G401 (cell line): ENCODE measurements at regions not wholly inside any gene's neighbourhood (a gene's known extent, or its start where the extent isn't known, plus 50 kb on each side); places are given as distances from the start of the nearest gene placed in this dataset.

ENCODE experiments used
- DNase-seq: peaks from one replicate; pipeline ENCODE4 v3.0.0-alpha.2; 2015; ENCODE audit warnings: low spot score
- in situ Hi-C: cut with HindIII; loops from 2 replicates; pipeline ENCODE4 v1.10.0; 2016; ENCODE audit warnings: low sequenced_read_pairs, mixed read lengths

DNA sequence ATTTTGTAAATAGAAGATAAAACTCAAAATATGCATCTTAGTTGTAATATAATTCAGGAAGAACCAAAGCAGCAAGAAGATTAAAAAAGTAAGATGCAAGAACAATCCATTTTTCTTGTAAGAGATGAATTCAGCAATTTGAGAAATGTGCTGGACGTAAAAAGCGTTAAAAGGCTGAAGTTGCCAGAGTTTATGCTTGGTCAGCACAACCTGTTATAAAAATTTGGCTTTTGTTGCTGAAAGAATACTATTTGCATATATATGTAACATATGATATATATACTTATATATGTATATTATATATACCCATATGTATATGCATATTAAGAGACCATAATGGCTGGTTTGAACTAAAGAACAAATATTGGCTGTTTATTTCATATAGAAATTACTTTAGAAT is 449.6 kb upstream of the FAM241A start:
- in situ Hi-C loops = no loop called here
- no peak for DNase-seq

DNA sequence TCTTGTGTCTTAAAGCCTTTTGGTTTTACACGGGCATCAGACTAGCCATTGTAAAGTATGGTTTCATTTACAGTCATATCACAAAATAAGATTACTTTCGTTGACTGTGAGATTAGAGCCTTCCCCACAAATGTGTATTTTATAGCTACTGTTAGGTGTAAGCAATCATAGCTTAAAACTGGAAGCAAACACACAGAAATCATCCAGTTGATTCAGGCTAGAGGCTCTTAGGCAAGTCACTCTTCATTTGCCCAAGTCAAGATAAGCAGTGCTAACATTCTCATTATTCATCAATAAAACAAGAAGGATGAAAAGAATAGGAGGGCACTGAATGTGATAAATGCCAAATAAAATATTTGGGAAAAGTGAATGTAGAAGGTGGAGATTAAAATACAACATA is 448.7 kb upstream of the FAM241A start:
- in situ Hi-C loops = no loop called here
- no peak for DNase-seq

DNA sequence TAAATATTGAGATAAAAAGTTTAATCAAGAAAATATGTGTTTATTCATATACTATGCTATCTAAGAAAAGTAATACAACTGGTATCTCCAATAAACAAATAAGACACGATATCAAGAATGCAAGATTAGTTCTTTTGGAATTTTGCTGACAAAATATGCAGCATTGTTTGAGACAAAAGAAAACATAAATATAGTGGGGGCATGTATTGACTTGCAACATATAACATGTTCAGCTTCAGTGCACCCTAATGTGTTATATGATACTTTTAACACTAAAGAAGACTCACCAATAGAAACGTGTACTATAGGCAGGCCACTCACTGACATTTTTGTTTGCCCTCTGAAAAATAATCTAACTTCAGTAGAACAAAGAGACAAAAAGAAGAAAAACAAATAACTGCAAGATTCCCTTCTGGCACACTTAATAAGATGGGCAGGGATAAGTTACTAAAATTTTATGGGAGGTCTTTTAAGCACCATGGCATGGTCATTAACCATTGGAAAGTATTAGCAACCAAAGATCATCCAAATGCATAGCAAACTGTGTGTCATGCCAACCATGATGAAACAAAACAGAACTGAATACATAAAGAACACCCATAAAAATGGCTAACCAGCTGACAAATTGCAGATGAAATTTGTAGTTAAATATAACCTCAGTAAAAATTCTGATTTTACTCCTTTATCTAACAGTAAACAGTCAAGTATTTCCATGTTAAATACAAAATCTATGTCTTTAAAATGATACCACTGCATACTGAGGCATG is 447.9 kb upstream of the FAM241A start:
- in situ Hi-C loops = no loop called here
- DNase-seq = no peak

DNA sequence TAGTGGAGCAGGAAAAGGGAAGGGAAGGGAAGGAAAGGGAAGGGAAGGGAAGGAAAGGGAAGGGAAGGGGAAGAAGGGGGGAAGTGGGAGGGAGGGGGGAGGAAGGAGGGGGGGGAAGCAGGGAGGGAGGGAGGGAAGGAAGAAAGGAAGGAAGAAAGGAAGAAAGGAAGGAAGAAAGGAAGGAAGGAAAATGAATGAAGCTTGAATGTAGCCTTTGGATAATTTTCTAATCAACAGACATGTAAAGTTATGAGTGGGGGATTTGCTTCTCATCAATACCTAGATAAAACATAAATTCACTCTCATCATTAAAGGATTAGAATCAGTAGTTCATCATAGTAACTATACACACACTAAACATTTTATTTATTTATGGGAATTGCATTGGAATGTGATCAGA is 446.9 kb upstream of the FAM241A start:
- in situ Hi-C loops = no loop called here
- no peak for DNase-seq

DNA sequence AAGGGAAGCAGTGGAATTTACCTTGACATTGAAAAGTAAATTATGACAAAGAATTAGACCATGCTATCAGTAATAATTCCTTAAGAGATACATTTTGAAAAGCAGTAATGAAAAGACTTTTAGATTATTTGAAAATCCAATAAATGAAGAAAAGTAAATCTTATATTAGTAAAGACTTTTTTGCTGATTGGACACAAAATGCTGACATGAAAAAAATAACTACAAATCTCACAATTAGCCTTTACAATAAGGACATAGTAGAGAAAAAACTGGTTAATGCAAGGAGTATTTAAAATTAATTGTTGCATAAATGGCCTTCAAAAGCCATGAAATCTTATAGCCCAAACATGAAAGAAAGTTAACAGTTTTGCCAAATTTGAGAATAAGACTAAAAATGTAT is 446.1 kb upstream of the FAM241A start:
- in situ Hi-C loops = no loop called here

DNA sequence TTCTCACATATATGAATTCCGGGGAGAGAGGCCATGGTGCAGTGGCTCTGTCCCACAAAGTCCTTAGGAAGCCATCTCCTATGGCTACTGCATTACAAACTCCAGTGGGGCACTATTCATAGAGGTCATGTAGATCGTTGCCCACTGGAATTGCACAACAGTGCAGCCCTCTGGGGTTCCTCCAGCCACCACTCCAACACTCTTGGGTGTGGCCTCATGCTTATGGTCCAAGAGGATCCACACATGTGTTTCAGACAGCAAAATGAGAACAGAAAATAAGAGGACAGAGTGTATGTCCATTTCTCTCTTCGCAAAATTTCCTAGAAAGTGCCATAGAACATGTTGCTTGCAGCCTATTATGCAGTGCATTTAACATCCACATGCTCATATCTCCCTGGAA is 444.2 kb upstream of the FAM241A start:
- in situ Hi-C loops = no loop called here
- DNase-seq = no peak

More for the DNA sequence above, 446.1 kb upstream of the FAM241A start:
- DNase-seq = no peak

DNA sequence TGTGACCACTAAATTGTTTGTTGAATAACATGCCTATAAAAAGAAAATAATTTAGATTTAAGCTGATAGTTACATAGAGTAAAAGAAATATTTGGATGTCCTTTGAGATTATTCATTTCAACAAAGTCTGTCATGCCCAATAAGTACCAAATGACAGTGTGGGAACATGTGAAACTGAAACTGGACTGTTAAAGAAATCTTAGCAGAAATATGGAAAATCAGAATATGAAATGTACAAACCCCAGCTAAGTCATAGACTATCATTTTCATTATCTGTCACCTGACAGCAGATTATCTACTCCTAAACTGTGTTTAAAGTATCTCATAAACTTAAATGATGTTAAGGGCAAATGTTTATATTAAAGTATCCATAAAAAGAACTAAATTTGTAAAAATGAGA is 437.8 kb upstream of the FAM241A start:
- no peak for DNase-seq
- in situ Hi-C loops = no loop called here

DNA sequence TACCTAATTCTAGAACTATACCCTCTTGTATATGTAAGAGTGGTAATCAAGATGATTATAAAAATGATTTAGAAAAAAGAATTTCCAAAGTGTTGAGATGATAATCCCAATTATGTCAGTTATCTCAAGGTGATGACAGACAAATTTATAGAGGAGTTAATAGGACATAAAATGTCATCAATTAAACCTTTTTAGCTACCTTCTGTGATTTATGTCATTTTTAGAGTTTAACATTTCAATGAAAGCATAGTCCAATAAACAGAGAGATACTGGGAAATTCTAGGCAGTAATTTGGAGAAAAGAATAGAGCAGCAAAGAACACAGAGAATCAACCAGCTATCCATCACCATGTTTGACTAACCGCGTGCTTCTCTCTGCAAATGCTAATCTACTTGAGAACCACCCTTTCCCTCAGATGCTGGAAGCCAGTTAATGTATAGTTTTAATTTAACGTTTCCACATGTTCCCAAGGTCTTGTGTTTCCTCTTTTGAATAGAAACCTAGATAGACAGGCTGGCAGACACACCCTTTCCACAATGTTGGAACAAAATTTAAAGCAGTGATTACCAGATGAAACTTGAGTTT is 433.1 kb upstream of the FAM241A start:
- in situ Hi-C loops = no loop called here
- no peak for DNase-seq

DNA sequence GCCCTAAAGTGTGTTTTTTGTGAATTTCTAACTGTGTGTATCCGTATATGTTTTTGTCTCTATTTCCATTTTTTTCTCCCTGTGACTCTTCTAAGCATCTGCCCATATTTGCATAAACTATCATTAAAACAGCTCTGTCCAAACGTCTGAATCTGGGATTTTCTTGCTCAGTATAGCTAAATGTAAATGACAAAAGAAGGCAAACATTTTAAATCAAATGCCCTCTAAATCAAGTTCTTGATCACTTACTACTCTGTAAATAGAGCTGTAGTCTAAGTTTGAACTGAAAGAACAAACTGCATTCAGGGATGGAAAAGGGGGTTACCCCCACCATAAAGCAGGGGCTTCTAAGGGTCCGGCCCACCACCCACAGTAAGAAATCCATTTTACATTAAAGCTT is 432.0 kb upstream of the FAM241A start:
- in situ Hi-C loops = no loop called here
- no peak for DNase-seq

DNA sequence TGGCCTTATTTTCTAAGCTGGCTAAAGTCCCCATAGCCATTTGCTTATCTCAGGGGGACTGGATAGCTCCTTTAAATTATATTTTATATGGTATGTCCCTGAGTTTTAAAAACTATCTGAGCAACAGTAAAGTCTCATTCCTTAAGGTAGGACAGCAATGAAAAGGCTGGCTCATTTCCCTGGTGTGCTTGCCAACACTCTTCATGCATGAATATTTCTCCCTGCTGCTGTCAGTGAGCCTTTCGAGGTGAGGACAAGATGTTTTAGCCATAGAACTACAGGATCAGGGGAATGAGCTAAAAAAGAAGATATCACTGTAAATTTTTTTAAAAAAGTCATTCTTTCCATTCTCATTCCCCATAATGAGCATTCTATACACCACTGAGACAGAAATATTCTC is 427.3 kb upstream of the FAM241A start:
- in situ Hi-C loops = no loop called here
- DNase-seq = peak; percentile 37

DNA sequence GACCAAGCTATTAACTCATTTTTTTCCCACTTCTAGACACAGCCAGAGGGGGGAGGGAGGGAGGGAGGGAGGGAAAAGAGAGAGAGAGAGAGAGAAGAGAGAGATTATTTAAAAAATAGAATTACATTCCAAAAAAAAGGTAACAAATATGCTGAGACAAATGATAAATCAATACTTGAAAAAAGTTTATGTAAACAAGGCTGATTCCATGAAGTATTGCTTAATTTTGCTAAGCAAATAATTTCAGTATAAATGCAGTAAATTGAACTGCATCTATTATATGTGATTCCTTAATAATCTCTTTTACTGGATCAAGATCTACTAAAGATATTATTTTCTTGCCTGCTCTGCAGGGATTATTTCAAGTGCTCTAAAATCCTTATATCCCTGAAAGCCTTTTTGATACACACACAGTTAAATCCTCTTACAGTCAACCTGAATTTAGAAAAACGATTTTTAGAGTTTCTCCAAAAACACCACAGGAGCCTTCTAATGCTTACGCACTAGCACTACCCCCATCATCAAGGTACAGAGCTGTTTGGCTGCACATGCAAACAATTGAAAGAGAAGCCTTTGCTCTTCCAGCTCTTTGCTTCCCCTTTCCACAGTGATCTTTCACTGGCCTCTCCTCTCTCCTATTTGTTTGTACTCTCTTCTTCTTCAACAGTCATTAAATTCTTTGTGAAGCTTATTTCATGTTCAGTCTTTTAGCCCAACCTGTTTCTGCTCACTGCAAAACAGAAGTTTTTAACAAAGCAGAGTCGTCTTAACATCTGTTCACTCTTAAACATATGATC is 426.3 kb upstream of the FAM241A start:
- no peak for DNase-seq
- in situ Hi-C loops = no loop called here

DNA sequence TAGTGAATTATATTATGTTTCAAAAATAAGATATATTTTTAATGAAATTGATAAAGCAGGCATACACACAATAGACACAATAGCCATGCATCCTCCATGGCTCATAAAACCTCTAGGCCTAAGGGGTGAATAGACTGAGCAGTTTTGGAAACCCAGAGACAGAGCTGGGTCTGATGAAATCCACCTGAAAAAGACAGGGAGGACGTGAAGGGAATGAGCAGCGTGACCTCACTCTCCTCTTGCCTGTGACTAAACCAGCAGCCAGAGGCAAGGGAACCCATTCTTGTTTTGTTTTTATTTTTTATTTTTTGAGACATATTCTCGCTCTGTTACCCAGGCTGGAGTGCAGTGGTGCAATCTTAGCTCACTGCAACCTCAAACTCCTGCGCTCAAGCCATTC is 424.4 kb upstream of the FAM241A start:
- in situ Hi-C loops = no loop called here
- DNase-seq = no peak

DNA sequence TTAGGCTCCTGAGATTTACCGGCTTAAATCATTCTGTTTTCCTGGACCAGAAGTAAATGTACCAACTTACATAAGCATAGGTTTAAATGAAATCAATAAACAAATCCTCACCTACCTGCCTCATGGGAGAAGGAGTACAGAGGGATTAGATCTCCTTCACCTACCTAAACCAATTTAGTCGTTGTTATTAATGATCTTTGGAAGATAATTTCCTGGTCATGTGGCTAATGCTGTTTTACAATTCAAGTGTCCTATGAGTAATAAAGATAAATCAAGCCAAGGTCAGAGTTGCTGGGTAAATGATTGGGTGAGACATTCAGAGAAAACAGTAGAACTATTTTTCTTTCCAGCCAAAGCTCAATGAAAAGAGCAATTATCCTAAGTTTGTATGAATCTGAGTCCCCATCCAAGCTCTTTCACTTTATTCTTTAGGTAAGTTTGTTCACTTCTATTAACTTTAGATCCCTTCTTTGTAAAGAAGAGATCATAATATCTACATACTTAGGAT is 423.0 kb upstream of the FAM241A start:
- in situ Hi-C loops = no loop called here
- DNase-seq = no peak

DNA sequence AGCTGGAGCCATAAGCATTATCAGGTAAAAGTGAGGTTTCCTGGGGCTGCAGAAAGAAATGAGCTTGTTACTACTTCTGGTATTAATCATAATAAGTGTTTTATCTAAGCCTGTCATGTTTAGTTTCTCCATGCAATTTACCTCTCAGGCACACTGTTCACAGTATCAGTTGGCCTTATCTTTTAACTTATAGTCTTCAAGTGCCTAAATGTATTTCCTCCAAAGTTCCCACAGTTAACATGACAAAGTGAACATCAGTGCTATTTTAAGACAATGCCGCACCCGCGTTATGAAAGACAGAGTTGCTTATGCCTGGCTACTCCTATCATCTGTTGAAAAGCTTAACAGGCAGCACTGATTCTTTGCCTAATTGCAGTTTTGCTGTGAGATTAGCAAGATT is 408.7 kb upstream of the FAM241A start:
- in situ Hi-C loops = no loop called here

DNA sequence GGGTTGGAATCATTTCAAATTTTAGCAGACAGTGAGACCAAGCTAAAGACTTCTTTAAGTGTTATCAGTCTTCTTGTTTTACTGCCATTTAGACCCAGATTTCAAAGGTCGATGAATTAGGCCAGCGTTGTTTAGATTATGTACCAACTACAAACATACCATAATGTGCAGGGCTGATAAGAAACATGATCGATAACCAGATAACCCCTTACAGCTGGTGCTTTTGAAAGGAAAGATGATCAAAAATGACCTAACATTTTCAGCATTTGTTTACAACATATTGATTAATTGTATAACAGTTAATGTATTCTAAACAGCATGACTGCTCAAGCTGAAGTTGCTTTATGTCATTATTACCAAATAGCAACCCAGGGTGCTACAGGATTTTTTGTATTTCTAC is 400.4 kb upstream of the FAM241A start:
- no peak for DNase-seq
- in situ Hi-C loops = no loop called here

More for the DNA sequence above, 408.7 kb upstream of the FAM241A start:
- no peak for DNase-seq

DNA sequence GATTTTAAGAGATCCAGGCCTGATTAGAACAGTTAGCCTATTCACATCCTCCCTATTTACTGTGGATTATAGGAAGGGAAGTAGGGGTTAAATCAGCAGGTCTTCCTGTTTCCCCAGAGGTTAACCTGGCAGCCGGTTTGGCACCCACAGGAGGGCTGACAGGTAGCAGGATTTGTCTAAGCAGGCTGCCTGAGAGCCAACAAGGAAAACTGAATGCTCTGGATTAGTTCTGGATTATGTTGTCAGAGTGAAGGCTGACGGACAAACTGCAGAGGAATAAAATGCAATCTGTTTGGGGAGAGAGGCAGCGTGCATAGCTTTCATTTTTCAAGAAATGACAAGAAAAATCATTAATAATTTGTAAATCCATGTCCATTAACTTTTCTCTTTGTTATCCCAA is 397.1 kb upstream of the FAM241A start:
- in situ Hi-C loops = no loop called here
- DNase-seq = no peak

DNA sequence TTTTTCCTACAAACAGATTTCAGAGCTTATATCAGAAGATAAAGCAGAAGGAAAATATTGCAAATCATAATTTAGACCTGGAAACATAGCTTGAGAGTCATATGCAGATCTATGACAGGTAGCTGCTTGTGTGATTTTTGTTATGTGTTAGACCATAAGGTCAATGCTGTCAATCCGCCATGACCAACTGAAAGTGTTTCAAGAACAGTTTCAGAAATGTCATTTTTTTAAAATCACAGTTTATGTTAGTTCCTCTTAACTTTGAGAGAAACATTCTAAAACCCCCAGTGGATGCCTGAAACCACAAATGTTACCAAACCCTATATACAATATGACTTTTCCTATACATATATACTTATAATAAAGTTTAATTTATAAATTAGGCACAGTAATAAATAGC is 391.3 kb upstream of the FAM241A start:
- no peak for DNase-seq
- in situ Hi-C loops = no loop called here

DNA sequence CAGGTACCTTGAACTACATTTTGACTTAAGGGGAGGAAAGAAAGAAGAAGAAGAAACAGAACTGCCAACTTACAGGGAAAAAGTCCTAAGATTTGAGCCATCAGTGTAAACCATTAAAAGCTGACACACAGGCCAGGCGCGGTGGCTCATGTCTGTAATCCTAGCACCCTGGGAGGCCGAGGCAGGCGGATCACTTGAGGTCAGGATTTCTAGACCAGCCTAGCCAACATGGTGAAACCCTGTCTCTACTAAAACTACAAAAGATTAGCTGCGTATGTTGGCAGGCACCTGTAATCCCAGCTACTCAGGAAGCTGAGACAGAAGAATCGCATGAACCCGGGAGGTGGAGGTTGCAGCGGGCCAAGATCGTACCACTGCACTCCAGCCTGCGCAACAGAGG is 389.7 kb upstream of the FAM241A start:
- no peak for DNase-seq
- in situ Hi-C loops = no loop called here

DNA sequence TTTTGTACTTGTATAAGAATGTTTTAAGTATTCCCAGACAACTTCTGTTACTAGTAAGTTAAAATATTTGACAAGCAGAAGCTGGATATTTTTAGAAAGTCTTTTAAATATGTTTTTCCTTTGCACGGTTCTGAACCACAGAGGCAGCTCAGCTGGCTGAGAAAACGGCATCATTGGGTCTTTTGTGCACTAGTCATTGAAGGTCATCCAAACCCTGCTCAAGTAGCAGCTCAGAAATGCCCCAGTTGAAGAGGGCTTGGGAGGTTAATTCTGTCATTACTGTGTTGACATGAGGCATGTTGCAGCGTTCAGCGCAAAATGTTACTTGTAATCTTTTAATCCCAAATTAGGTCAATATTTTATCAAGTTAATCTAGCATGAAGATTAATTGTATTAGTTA is 383.7 kb upstream of the FAM241A start:
- in situ Hi-C loops = no loop called here
- DNase-seq = peak; percentile 7

DNA sequence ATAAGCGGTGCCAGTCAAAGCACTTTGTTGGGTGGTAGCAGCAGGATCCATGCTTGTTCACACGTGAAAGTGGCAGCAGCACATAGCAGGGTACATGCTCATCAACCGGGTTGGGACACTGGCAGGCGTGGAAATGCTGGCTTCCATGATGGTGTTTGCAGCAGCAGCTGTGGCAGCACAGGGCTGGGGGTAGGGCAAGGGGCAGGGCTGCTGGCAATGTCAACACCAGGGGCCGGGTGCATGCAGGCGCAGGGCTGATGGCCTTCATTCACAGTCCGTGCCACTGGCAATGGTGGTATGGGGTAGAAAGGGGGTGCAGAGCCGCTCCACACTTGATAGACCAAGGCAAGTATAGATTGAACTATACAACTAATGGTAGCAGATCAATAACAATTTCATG is 374.7 kb upstream of the FAM241A start:
- in situ Hi-C loops = no loop called here

More for the DNA sequence above, 374.7 kb upstream of the FAM241A start:
- no peak for DNase-seq
